ENCODE measurements at regions not wholly inside any gene's neighbourhood (a gene's known extent, or its start where the extent isn't known, plus 50 kb on each side); places are given as distances from the start of the nearest gene placed in this dataset.

- ChIA-PET POLR2A (no interaction called here), CTCF (no interaction called here)
- Mint-ChIP-seq H3K4me1 (ENCODE audit: low read depth) (no peaks in the 10 kb centered on the region), H3K4me3 (no peak overlapping the region), H3K36me3 (ENCODE audit: low read depth) (no peaks in the 10 kb centered on the region), H3K9me3 (no peaks in the 10 kb centered on the region), H3K27me3 (peaks cover 2% of the 10 kb centered on the region), H3K27ac (no peak overlapping the region)
- TF ChIP-seq CTCF (IDR thresholded peaks at IDR 0.05): no peak
- DNase-seq (no peak), ATAC-seq (no peak)
- intact Hi-C loops (cut with micrococcal nuclease): no loop called here
Measured at GRCh38 chr3:25971736-25972135, 181.8 kb downstream of the OXSM start.

GRCh38 chr3:25973122-25973521 is 183.2 kb downstream of the OXSM start:
- H3K4me1 Mint-ChIP-seq (ENCODE audit: low read depth): no peaks in the 10 kb centered on the region
- peaks cover 2% of the 10 kb centered on the region for H3K27me3 Mint-ChIP-seq
- H3K4me3 Mint-ChIP-seq: no peak overlapping the region
- H3K27ac Mint-ChIP-seq: no peak overlapping the region
- POLR2A ChIA-PET: no interaction called here
- intact Hi-C loops (cut with micrococcal nuclease): no loop called here
- no peaks in the 10 kb centered on the region for H3K36me3 Mint-ChIP-seq (ENCODE audit: low read depth)
- CTCF ChIA-PET: no interaction called here
- no peak for ATAC-seq
- no peak for TF ChIP-seq CTCF (IDR thresholded peaks at IDR 0.05)
- no peaks in the 10 kb centered on the region for H3K9me3 Mint-ChIP-seq
- DNase-seq: no peak

DNA sequence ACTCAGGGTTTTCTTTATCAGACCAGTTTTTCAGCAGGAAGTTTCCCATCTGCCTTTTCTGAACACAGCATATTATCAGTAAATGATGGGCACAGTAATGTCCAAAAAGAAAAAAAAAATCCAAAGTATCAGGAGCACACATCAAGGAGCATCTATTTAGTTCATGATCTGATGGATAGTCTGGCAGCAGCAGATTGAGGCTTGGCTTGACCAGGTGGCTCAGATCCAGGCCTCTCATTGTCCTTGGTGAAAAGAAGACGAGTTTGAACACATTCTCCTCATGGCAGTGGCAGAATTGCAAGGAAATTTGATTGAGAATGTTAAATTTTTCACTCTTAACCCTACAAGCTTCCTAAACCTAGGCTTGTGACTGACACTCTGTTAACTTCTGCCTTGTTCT is 192.9 kb downstream of the OXSM start:
- H3K27ac Mint-ChIP-seq: no peak overlapping the region
- CTCF ChIA-PET: no interaction called here

GRCh38 chr3:25985621-25986020 is 195.7 kb downstream of the OXSM start:
- intact Hi-C loops (cut with micrococcal nuclease): no loop called here
- no peak for TF ChIP-seq CTCF (IDR thresholded peaks at IDR 0.05)
- no peak overlapping the region for H3K27ac Mint-ChIP-seq
- H3K27me3 Mint-ChIP-seq: no peaks in the 10 kb centered on the region
- no peak overlapping the region for H3K4me3 Mint-ChIP-seq
- no peaks in the 10 kb centered on the region for H3K4me1 Mint-ChIP-seq (ENCODE audit: low read depth)
- H3K36me3 Mint-ChIP-seq (ENCODE audit: low read depth): no peaks in the 10 kb centered on the region
- ChIA-PET CTCF (no interaction called here), POLR2A (no interaction called here)
- no peak for DNase-seq
- ATAC-seq: no peak
- H3K9me3 Mint-ChIP-seq: no peaks in the 10 kb centered on the region

More for the DNA sequence above, 192.9 kb downstream of the OXSM start:
- Mint-ChIP-seq H3K4me1 (ENCODE audit: low read depth) (no peaks in the 10 kb centered on the region), H3K36me3 (ENCODE audit: low read depth) (no peaks in the 10 kb centered on the region), H3K9me3 (no peaks in the 10 kb centered on the region), H3K4me3 (no peak overlapping the region), H3K27me3 (no peaks in the 10 kb centered on the region)
- intact Hi-C loops (cut with micrococcal nuclease): no loop called here
- DNase-seq (no peak), ATAC-seq (no peak)
- POLR2A ChIA-PET: no interaction called here
- TF ChIP-seq CTCF (IDR thresholded peaks at IDR 0.05): no peak

DNA sequence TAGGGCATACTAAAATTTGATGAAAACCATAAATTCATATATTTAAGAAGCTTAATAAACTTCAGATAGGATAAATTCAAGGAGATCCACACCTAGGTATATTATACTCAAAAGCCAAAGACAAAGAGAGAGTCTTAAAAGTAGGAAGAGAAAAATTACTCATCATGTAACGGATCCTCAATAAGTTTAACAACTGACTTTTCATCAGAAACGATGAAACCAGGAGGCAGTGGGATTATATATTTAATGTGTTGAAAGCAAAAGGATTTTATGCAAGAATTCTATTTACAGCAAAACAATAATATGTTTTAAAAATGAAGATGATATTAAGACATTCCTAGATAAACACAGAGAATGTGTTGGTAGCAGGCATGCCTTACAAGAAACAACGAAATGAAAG is 202.7 kb downstream of the OXSM start:
- Mint-ChIP-seq H3K9me3 (peaks cover 19% of the 10 kb centered on the region), H3K36me3 (ENCODE audit: low read depth) (no peaks in the 10 kb centered on the region), H3K27me3 (no peaks in the 10 kb centered on the region), H3K4me1 (ENCODE audit: low read depth) (no peaks in the 10 kb centered on the region), H3K4me3 (no peak overlapping the region), H3K27ac (no peak overlapping the region)
- intact Hi-C loops (cut with micrococcal nuclease): no loop called here
- ChIA-PET POLR2A (no interaction called here), CTCF (no interaction called here)
- DNase-seq (no peak), ATAC-seq (no peak)
- no peak for TF ChIP-seq CTCF (IDR thresholded peaks at IDR 0.05)

Data from activated CD8-positive, alpha-beta T cell treated with anti-CD3 and anti-CD28 coated beads for 36 hours (primary cell).